OCI-LY1 (cell line): ENCODE measurements at regions not wholly inside any gene's neighbourhood (a gene's known extent, or its start where the extent isn't known, plus 50 kb on each side); places are given as distances from the start of the nearest gene placed in this dataset.

ENCODE experiments used
- H2AFZ ChIP-seq: fragments of 200-600 bp; sonication (generic), shearing (Covaris generic); 2 replicates; pipeline ENCODE4 v1.6.0; 2014; ENCODE audit warnings: antibody characterized with exemption, mild to moderate bottlenecking, low read length
- H3F3A ChIP-seq: fragments of 200-600 bp; sonication (generic), shearing (Covaris generic); 2 replicates; pipeline ENCODE4 v1.6.0; 2014; ENCODE audit warnings: mild to moderate bottlenecking, antibody characterized with exemption, low read length, moderate library complexity; ENCODE audit not compliant: insufficient read depth
- H3K27ac ChIP-seq: fragments of 200-600 bp; sonication (generic); 2 replicates; pipeline ENCODE4 v1.5.1; 2014; ENCODE audit warnings: low read length, mixed run types, mild to moderate bottlenecking, low read depth; ENCODE audit not compliant: poor library complexity, severe bottlenecking
- H3K27me3 ChIP-seq: fragments of 200-600 bp; sonication (generic); 2 replicates; pipeline ENCODE4 v1.6.0; 2014; ENCODE audit warnings: antibody characterized with exemption, mild to moderate bottlenecking, low read length, moderate library complexity; ENCODE audit not compliant: insufficient read depth
- H3K36me3 ChIP-seq: fragments of 200-600 bp; sonication (generic); 2 replicates; pipeline ENCODE4 v1.6.1; 2014; ENCODE audit warnings: mild to moderate bottlenecking, antibody characterized with exemption, low read length, moderate library complexity, mixed read lengths; ENCODE audit not compliant: insufficient read depth
- H3K4me1 ChIP-seq: fragments of 200-600 bp; sonication (generic); 2 replicates; pipeline ENCODE4 v1.5.1; 2014; ENCODE audit warnings: mild to moderate bottlenecking, low read length, moderate library complexity; ENCODE audit not compliant: insufficient read depth, severe bottlenecking
- H3K4me2 ChIP-seq: fragments of 200-600 bp; sonication (generic), shearing (Covaris generic); 2 replicates; pipeline ENCODE4 v1.6.1; 2014; ENCODE audit warnings: low read length
- H3K4me3 ChIP-seq: fragments of 200-600 bp; sonication (generic); 2 replicates; pipeline ENCODE4 v1.5.1; 2014; ENCODE audit warnings: low read length, low read depth, mild to moderate bottlenecking, mixed read lengths; ENCODE audit not compliant: poor library complexity, severe bottlenecking
- H3K79me2 ChIP-seq: fragments of 200-600 bp; shearing (Covaris generic); 2 replicates; pipeline ENCODE4 v1.6.1; 2016; ENCODE audit warnings: mixed run types, low read length, mixed read lengths; ENCODE audit not compliant: insufficient read depth
- H3K9ac ChIP-seq: fragments of 200-600 bp; sonication (generic), shearing (Covaris generic); 2 replicates; pipeline ENCODE4 v1.6.1; 2014; ENCODE audit warnings: mild to moderate bottlenecking, low read length, mixed read lengths
- H3K9me2 ChIP-seq: fragments of 200-600 bp; sonication (generic), shearing (Covaris generic); 2 replicates; pipeline ENCODE4 v1.6.1; 2014; ENCODE audit warnings: low read depth, mild to moderate bottlenecking, low read length, mixed read lengths
- H3K9me3 ChIP-seq: fragments of 200-600 bp; shearing (Covaris generic); 2 replicates; pipeline ENCODE4 v1.6.1; 2014; ENCODE audit warnings: low read length, mixed read lengths
- H4K20me1 ChIP-seq: fragments of 200-600 bp; sonication (generic), shearing (Covaris generic); 2 replicates; pipeline ENCODE4 v1.6.0; 2016; ENCODE audit warnings: mild to moderate bottlenecking, low read length; ENCODE audit not compliant: insufficient read depth
- CTCF ChIP-seq: fragments of 200-600 bp; sonication (generic), shearing (Covaris generic); IDR thresholded peaks from 2 replicates; pipeline ENCODE4 v1.5.1; 2017; ENCODE audit warnings: mild to moderate bottlenecking, antibody characterized with exemption, low read length, moderate library complexity, mixed read lengths
- EZH2 ChIP-seq: fragments of 200-600 bp; sonication (generic), shearing (Covaris generic); IDR thresholded peaks from 2 replicates; pipeline ENCODE4 v1.8.0; 2017; ENCODE audit warnings: borderline replicate concordance, mixed run types, mild to moderate bottlenecking, antibody characterized with exemption, low read length, moderate library complexity, mixed read lengths

GRCh38 chr3:86464180-86464579 is 526.8 kb downstream of the VGLL3 start:
- no peaks in the 10 kb centered on the region for H3K4me1 ChIP-seq
- no peaks in the 10 kb centered on the region for H3K79me2 ChIP-seq
- H3K9ac ChIP-seq, result no peak overlapping the region
- no peaks in the 10 kb centered on the region for H3K27me3 ChIP-seq
- no peak overlapping the region for H2AFZ ChIP-seq
- no peaks in the 10 kb centered on the region for H3K36me3 ChIP-seq
- TF ChIP-seq EZH2, result no peak
- no peak for TF ChIP-seq CTCF
- no peak overlapping the region for H3K4me3 ChIP-seq
- H3K9me2 ChIP-seq, result no peaks in the 10 kb centered on the region
- no peaks in the 10 kb centered on the region for H3K9me3 ChIP-seq
- H3F3A ChIP-seq, result no peaks in the 10 kb centered on the region
- no peak overlapping the region for H3K4me2 ChIP-seq
- H3K27ac ChIP-seq, result no peak overlapping the region
- H4K20me1 ChIP-seq, result no peaks in the 10 kb centered on the region

- Histone ChIP-seq H3K27me3 (no peaks in the 10 kb centered on the region), H4K20me1 (no peaks in the 10 kb centered on the region), H3K9ac (no peak overlapping the region), H3K4me2 (no peak overlapping the region), H3K36me3 (no peaks in the 10 kb centered on the region), H3K9me2 (no peaks in the 10 kb centered on the region), H3K27ac (no peak overlapping the region), H3K4me1 (no peaks in the 10 kb centered on the region), H3K79me2 (no peaks in the 10 kb centered on the region), H3K9me3 (no peaks in the 10 kb centered on the region), H2AFZ (no peak overlapping the region), H3F3A (no peaks in the 10 kb centered on the region), H3K4me3 (no peak overlapping the region)
- no peak for TF ChIP-seq CTCF
- no peak for TF ChIP-seq EZH2
Measured at GRCh38 chr3:86451749-86452148, 539.2 kb downstream of the VGLL3 start.

- H4K20me1 ChIP-seq, result no peaks in the 10 kb centered on the region
- H3K9me2 ChIP-seq, result no peaks in the 10 kb centered on the region
- H3K27ac ChIP-seq, result no peak overlapping the region
- no peaks in the 10 kb centered on the region for H3K9me3 ChIP-seq
- no peaks in the 10 kb centered on the region for H3K36me3 ChIP-seq
- no peak overlapping the region for H3K4me3 ChIP-seq
- H2AFZ ChIP-seq, result no peak overlapping the region
- no peaks in the 10 kb centered on the region for H3K4me1 ChIP-seq
- no peak overlapping the region for H3K4me2 ChIP-seq
- H3K9ac ChIP-seq, result no peak overlapping the region
- H3K79me2 ChIP-seq, result no peaks in the 10 kb centered on the region
- TF ChIP-seq EZH2 (no peak), CTCF (no peak)
- H3K27me3 ChIP-seq, result no peaks in the 10 kb centered on the region
- H3F3A ChIP-seq, result no peaks in the 10 kb centered on the region
Measured at GRCh38 chr3:86438544-86438943, 552.4 kb downstream of the VGLL3 start.
